Stromal cell of bone marrow (primary cell): ENCODE measurements at regions not wholly inside any gene's neighbourhood (a gene's known extent, or its start where the extent isn't known, plus 50 kb on each side); places are given as distances from the start of the nearest gene placed in this dataset.

Experiments
- DNase-seq: peaks from one replicate; pipeline ENCODE4 v3.0.0-alpha.2; 2012; ENCODE audit warnings: low read depth

GRCh38 chr2:22616031-22616430 is 768.9 kb upstream of the KLHL29 start:
- no peak for DNase-seq

- DNase-seq: no peak
These were observed 761.4 kb upstream of the KLHL29 start for GRCh38 chr2:22623620-22624019.

GRCh38 chr2:22626621-22627020 is 758.4 kb upstream of the KLHL29 start:
- no peak for DNase-seq

- no peak for DNase-seq
These were observed 756.8 kb upstream of the KLHL29 start for GRCh38 chr2:22628221-22628620.

GRCh38 chr2:22628906-22629305 is 756.1 kb upstream of the KLHL29 start:
- no peak for DNase-seq

- no peak for DNase-seq
These were observed 750.8 kb upstream of the KLHL29 start for GRCh38 chr2:22634167-22634566.

- no peak for DNase-seq
These were observed 728.6 kb upstream of the KLHL29 start for GRCh38 chr2:22656426-22656825.

GRCh38 chr2:22673529-22673928 is 711.5 kb upstream of the KLHL29 start:
- DNase-seq: no peak

- DNase-seq: no peak
These were observed 701.1 kb upstream of the KLHL29 start for GRCh38 chr2:22683914-22684313.

GRCh38 chr2:22690096-22690495 is 694.9 kb upstream of the KLHL29 start:
- no peak for DNase-seq

GRCh38 chr2:22691666-22692065 is 693.3 kb upstream of the KLHL29 start:
- no peak for DNase-seq

GRCh38 chr2:22692746-22693145 is 692.2 kb upstream of the KLHL29 start:
- no peak for DNase-seq

- DNase-seq: no peak
These were observed 690.7 kb upstream of the KLHL29 start for GRCh38 chr2:22694300-22694699.

- DNase-seq: no peak
These were observed 690.1 kb upstream of the KLHL29 start for GRCh38 chr2:22694856-22695255.

- no peak for DNase-seq
These were observed 687.8 kb upstream of the KLHL29 start for GRCh38 chr2:22697054-22697788.

- DNase-seq: no peak
These were observed 683.3 kb upstream of the KLHL29 start for GRCh38 chr2:22701561-22702160.

GRCh38 chr2:22703286-22703920 is 681.6 kb upstream of the KLHL29 start:
- no peak for DNase-seq

- DNase-seq: no peak
These were observed 665.6 kb upstream of the KLHL29 start for GRCh38 chr2:22719396-22719795.

GRCh38 chr2:22729466-22729865 is 655.5 kb upstream of the KLHL29 start:
- DNase-seq: no peak

GRCh38 chr2:22734373-22735045 is 650.5 kb upstream of the KLHL29 start:
- no peak for DNase-seq

- no peak for DNase-seq
These were observed 647.8 kb upstream of the KLHL29 start for GRCh38 chr2:22737144-22737543.

GRCh38 chr2:22741216-22741615 is 643.8 kb upstream of the KLHL29 start:
- DNase-seq: no peak

GRCh38 chr2:22748909-22749308 is 636.1 kb upstream of the KLHL29 start:
- no peak for DNase-seq
